ENCODE measurements at regions not wholly inside any gene's neighbourhood (a gene's known extent, or its start where the extent isn't known, plus 50 kb on each side); places are given as distances from the start of the nearest gene placed in this dataset.

DNA sequence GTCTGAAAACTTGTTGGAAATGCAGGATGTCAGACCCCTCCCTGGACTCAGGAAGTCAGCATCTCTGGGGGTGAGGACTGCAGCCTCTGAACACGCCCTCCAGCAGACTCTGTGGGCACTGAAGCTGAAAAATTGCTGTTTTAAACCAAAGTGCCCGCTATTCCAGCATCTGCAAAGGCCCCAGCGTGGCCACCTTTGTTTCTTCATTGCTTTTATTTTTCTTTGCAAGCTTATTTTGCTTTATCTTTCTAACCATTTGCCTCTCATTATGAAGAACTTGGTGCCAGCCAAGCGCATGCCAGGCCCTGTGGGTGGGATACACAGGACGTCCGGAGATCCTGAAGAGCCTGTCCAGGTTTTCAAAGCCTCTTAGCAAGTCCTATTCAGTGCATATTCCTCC, 203.9 kb upstream of the CST7 start:
- TF ChIP-seq POLR2A (IDR thresholded peaks at IDR 0.05), result no peak
- no peak for TF ChIP-seq CTCF (IDR thresholded peaks at IDR 0.05 in 4 of 5, conservative IDR thresholded peaks at IDR 0.05 in 1 of 5)
